HFFc6 (cell line): ENCODE measurements at regions not wholly inside any gene's neighbourhood (a gene's known extent, or its start where the extent isn't known, plus 50 kb on each side); places are given as distances from the start of the nearest gene placed in this dataset.

Experiments used
- DNase-seq: peaks from one replicate; pipeline ENCODE4 v3.0.0-alpha.2; 2018
- H3K27ac Mint-ChIP-seq: 2 replicates; pipeline ENCODE4 v1.8.0; 2020; ENCODE audit warnings: mild to moderate bottlenecking, mixed read lengths
- H3K27me3 Mint-ChIP-seq: 2 replicates; pipeline ENCODE4 v1.8.0; 2021; ENCODE audit warnings: mild to moderate bottlenecking, moderate library complexity, mixed read lengths; ENCODE audit not compliant: insufficient read depth
- H3K36me3 Mint-ChIP-seq: 2 replicates; pipeline ENCODE4 v1.8.0; 2021; ENCODE audit warnings: low read depth, mixed read lengths
- H3K4me1 Mint-ChIP-seq: 2 replicates; pipeline ENCODE4 v1.8.0; 2020; ENCODE audit warnings: low read depth, mixed read lengths
- H3K4me3 Mint-ChIP-seq: 2 replicates; pipeline ENCODE4 v1.8.0; 2020; ENCODE audit warnings: mild to moderate bottlenecking, moderate library complexity, mixed read lengths
- H3K9me3 Mint-ChIP-seq: 2 replicates; pipeline ENCODE4 v1.8.0; 2020; ENCODE audit warnings: mild to moderate bottlenecking, mixed read lengths
- TF ChIP-seq, protein P1 (sequence below): fragments of 200-600 bp; sonication (generic); IDR thresholded peaks from 2 replicates; pipeline ENCODE4 v1.5.0; 2021; ENCODE audit warnings: antibody characterized with exemption, mild to moderate bottlenecking

- H3K27ac Mint-ChIP-seq: no peak overlapping the region
- H3K9me3 Mint-ChIP-seq: peaks cover 60% of the 10 kb centered on the region
- no peaks in the 10 kb centered on the region for H3K27me3 Mint-ChIP-seq
- no peaks in the 10 kb centered on the region for H3K4me1 Mint-ChIP-seq
- DNase-seq: no peak
- TF ChIP-seq, protein P1, sequence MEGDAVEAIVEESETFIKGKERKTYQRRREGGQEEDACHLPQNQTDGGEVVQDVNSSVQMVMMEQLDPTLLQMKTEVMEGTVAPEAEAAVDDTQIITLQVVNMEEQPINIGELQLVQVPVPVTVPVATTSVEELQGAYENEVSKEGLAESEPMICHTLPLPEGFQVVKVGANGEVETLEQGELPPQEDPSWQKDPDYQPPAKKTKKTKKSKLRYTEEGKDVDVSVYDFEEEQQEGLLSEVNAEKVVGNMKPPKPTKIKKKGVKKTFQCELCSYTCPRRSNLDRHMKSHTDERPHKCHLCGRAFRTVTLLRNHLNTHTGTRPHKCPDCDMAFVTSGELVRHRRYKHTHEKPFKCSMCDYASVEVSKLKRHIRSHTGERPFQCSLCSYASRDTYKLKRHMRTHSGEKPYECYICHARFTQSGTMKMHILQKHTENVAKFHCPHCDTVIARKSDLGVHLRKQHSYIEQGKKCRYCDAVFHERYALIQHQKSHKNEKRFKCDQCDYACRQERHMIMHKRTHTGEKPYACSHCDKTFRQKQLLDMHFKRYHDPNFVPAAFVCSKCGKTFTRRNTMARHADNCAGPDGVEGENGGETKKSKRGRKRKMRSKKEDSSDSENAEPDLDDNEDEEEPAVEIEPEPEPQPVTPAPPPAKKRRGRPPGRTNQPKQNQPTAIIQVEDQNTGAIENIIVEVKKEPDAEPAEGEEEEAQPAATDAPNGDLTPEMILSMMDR: no peak
- no peaks in the 10 kb centered on the region for H3K36me3 Mint-ChIP-seq
- no peak overlapping the region for H3K4me3 Mint-ChIP-seq
Measured at GRCh38 chr2:129117434-129117833, 798.8 kb upstream of the HS6ST1 start.

GRCh38 chr2:129118296-129118695 lies 799.6 kb upstream of the HS6ST1 start:
- no peaks in the 10 kb centered on the region for H3K36me3 Mint-ChIP-seq

GRCh38 chr2:129129087-129129486 lies 810.4 kb upstream of the HS6ST1 start:
- Mint-ChIP-seq H3K36me3 (no peaks in the 10 kb centered on the region), H3K4me3 (no peak overlapping the region), H3K4me1 (no peaks in the 10 kb centered on the region), H3K9me3 (peaks cover 32% of the 10 kb centered on the region), H3K27ac (no peak overlapping the region), H3K27me3 (no peaks in the 10 kb centered on the region)
- no peak for DNase-seq
- TF ChIP-seq, protein P1: no peak

More at GRCh38 chr2:129118296-129118695, 799.6 kb upstream of the HS6ST1 start:
- Mint-ChIP-seq H3K4me3 (no peak overlapping the region), H3K27ac (no peak overlapping the region), H3K9me3 (peaks cover 68% of the 10 kb centered on the region), H3K4me1 (no peaks in the 10 kb centered on the region), H3K27me3 (no peaks in the 10 kb centered on the region)
- no peak for DNase-seq
- TF ChIP-seq, protein P1: no peak

DNA sequence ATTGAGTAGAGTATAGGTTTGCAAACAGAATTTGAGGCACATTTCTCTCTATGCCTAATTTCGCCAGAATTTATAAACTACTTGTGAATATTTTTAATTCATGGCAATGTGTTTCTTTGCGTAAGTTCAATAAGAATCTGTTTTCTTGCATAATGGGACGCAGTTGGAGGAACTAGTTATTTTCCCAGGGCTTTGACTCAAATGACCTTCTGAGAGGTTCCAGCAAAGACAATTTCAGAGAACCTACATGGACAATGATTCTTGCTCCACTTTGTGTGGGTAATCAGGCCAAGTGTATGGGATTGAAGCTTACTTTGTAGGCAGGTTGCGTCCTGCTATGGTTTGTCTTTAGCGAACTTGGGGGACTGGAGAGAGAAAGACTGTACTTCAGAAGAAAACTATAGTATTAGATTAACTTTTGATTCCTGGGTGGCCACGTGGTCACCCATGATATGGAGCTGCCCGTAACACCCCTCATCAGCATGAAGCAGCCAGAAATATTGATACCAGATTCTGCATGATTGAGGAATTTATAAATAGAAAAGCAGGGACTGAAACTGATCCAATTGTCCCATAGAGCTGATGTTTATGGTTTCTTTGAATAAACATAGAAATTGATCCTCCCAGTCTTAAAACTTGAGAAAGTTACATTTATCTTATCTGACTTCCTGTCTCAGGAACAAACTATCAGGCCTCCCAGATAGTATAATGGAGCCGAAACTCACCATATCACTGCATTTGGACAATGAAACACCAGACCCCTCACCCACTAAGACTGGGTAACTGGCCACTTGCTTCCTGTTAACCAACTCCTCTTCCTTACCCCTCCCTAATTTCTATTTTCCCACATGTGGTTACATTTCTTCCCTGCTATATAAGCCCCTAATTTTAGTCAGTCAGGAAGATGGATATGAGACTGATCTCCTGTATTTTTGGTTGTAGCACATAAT lies 815.3 kb upstream of the HS6ST1 start:
- Mint-ChIP-seq H3K4me1 (no peaks in the 10 kb centered on the region), H3K27me3 (no peaks in the 10 kb centered on the region), H3K4me3 (no peak overlapping the region), H3K9me3 (peaks cover 21% of the 10 kb centered on the region), H3K36me3 (no peaks in the 10 kb centered on the region), H3K27ac (no peak overlapping the region)
- TF ChIP-seq, protein P1: no peak
- no peak for DNase-seq

- H3K27ac Mint-ChIP-seq: no peak overlapping the region
- no peak for DNase-seq
- no peak overlapping the region for H3K4me3 Mint-ChIP-seq
- TF ChIP-seq, protein P1: no peak
- H3K36me3 Mint-ChIP-seq: no peaks in the 10 kb centered on the region
- peaks cover 21% of the 10 kb centered on the region for H3K9me3 Mint-ChIP-seq
- H3K27me3 Mint-ChIP-seq: no peaks in the 10 kb centered on the region
- H3K4me1 Mint-ChIP-seq: no peaks in the 10 kb centered on the region
Measured at GRCh38 chr2:129135017-129135416, 816.3 kb upstream of the HS6ST1 start.
